WTC11 (cell line): ENCODE measurements at regions not wholly inside any gene's neighbourhood (a gene's known extent, or its start where the extent isn't known, plus 50 kb on each side); places are given as distances from the start of the nearest gene placed in this dataset.

ENCODE experiments used
- ATAC-seq: fragments of 200-7000 bp; cut with Tn5 transposase; 2 replicates; pipeline ENCODE4 v1.10.0; 2021; ENCODE audit warnings: mild to moderate bottlenecking, moderate library complexity
- CTCF ChIA-PET: fragments of 300-600 bp; sonication (Branson Sonifier 250); formaldehyde crosslinking; loops from one replicate; lab custom pipeline; 2021; ENCODE audit warnings: antibody characterized with exemption; lab: Charles Lee
- POLR2A ChIA-PET: fragments of 350-600 bp; sonication (Branson Sonifier 250); formaldehyde crosslinking; loops from one replicate; lab custom pipeline; 2021; ENCODE audit warnings: antibody characterized with exemption; lab: Charles Lee
- DNase-seq: peaks from one replicate; pipeline ENCODE4 v3.0.0; 2021; ENCODE audit warnings: low spot score
- H3K27ac Mint-ChIP-seq: 2 replicates; pipeline ENCODE4 v1.8.0; 2021; ENCODE audit warnings: mixed read lengths
- H3K27me3 Mint-ChIP-seq: 2 replicates; pipeline ENCODE4 v1.8.0; 2021; ENCODE audit warnings: low read depth, mild to moderate bottlenecking, moderate library complexity, mixed read lengths
- H3K36me3 Mint-ChIP-seq: 2 replicates; pipeline ENCODE4 v1.8.0; 2021; ENCODE audit warnings: mixed read lengths
- H3K4me1 Mint-ChIP-seq: 2 replicates; pipeline ENCODE4 v1.8.0; 2022; ENCODE audit warnings: mixed read lengths
- H3K4me3 Mint-ChIP-seq: 2 replicates; pipeline ENCODE4 v1.8.0; 2021; ENCODE audit warnings: mild to moderate bottlenecking, moderate library complexity, mixed read lengths
- H3K9me3 Mint-ChIP-seq: 2 replicates; pipeline ENCODE4 v1.8.0; 2021; ENCODE audit warnings: mixed read lengths
- AR ChIP-seq: fragments of 250-450 bp; sonication (Bioruptor Pico); IDR thresholded peaks from 2 replicates; pipeline ENCODE4 v1.9.0; 2021; ENCODE audit warnings: mild to moderate bottlenecking
- ARID4B ChIP-seq: sonication (generic); formaldehyde crosslinking; IDR thresholded peaks from 2 replicates; pipeline ENCODE4 v1.8.0; 2023; ENCODE audit warnings: missing genetic modification reagents, mild to moderate bottlenecking, borderline replicate concordance
- CTCF ChIP-seq: fragments of 200-600 bp; IDR thresholded peaks from 2 replicates; pipeline ENCODE4 v1.8.0; 2022; ENCODE audit warnings: antibody characterized with exemption
- E2F5 ChIP-seq: sonication (generic); formaldehyde crosslinking; IDR thresholded peaks from 2 replicates; pipeline ENCODE4 v1.8.1; 2022; ENCODE audit warnings: mild to moderate bottlenecking, moderate library complexity, missing genetic modification reagents
- HMGA2 ChIP-seq: fragments of 250-450 bp; sonication (Bioruptor Pico); IDR thresholded peaks from 2 replicates; pipeline ENCODE4 v1.4.0; 2021; ENCODE audit warnings: mild to moderate bottlenecking, moderate library complexity
- NR3C1 ChIP-seq: sonication (generic); formaldehyde crosslinking; conservative IDR thresholded peaks from 2 replicates; pipeline ENCODE4 v1.8.1; 2023; ENCODE audit warnings: low read depth, mild to moderate bottlenecking, missing genetic modification reagents
- PRRX2 ChIP-seq: fragments of 250-450 bp; sonication (Bioruptor Pico); IDR thresholded peaks from 2 replicates; pipeline ENCODE4 v1.8.0; 2021; ENCODE audit warnings: mild to moderate bottlenecking
- SMAD3 ChIP-seq: sonication (generic); formaldehyde crosslinking; IDR thresholded peaks from 2 replicates; pipeline ENCODE4 v1.8.0; 2022; ENCODE audit warnings: missing genetic modification reagents, mild to moderate bottlenecking, borderline replicate concordance
- ZBTB21 ChIP-seq: sonication (generic); formaldehyde crosslinking; IDR thresholded peaks from 2 replicates; pipeline ENCODE4 v1.8.1; 2023; ENCODE audit warnings: mild to moderate bottlenecking, missing genetic modification reagents, borderline replicate concordance
- ZNF121 ChIP-seq: sonication (generic); formaldehyde crosslinking; IDR thresholded peaks from 2 replicates; pipeline ENCODE4 v1.8.0; 2023; ENCODE audit warnings: missing genetic modification reagents
- ZNF138 ChIP-seq: sonication (generic); formaldehyde crosslinking; conservative IDR thresholded peaks from 2 replicates; pipeline ENCODE4 v1.8.1; 2022; ENCODE audit warnings: mild to moderate bottlenecking, moderate library complexity, missing genetic modification reagents
- ZNF512 ChIP-seq: sonication (generic); formaldehyde crosslinking; IDR thresholded peaks from 2 replicates; pipeline ENCODE4 v1.8.1; 2022; ENCODE audit warnings: missing genetic modification reagents, borderline replicate concordance
- ZSCAN18 ChIP-seq: fragments of 250-450 bp; sonication (Bioruptor Pico); IDR thresholded peaks from 2 replicates; pipeline ENCODE4 v2.1.2; 2022; ENCODE audit warnings: mild to moderate bottlenecking, moderate library complexity

GRCh38 chr17:33401249-33401648, 108.2 kb upstream of the ASIC2 start (continued):
- TF ChIP-seq ZNF512 (CRISPR knock-in tag) (no peak), ZSCAN18 (CRISPR knock-in tag) (no peak), SMAD3 (CRISPR knock-in tag) (no peak)

- H3K36me3 Mint-ChIP-seq: no peaks in the 10 kb centered on the region
- H3K4me1 Mint-ChIP-seq: peaks cover 6% of the 10 kb centered on the region
- H3K9me3 Mint-ChIP-seq: peaks cover 10% of the 10 kb centered on the region
- ATAC-seq: no peak
- no peak overlapping the region for H3K4me3 Mint-ChIP-seq
- TF ChIP-seq E2F5 (CRISPR knock-in tag): no peak
- TF ChIP-seq ZNF138: no peak
- TF ChIP-seq AR (CRISPR knock-in tag): no peak
- TF ChIP-seq HMGA2 (CRISPR knock-in tag): no peak
- TF ChIP-seq ZNF121: no peak
- TF ChIP-seq ZSCAN18 (CRISPR knock-in tag): no peak
- TF ChIP-seq, all 79 proteins: peak for 0
- DNase-seq: no peak
- H3K27ac Mint-ChIP-seq: no peak overlapping the region
- ChIA-PET CTCF (no interaction called here), POLR2A (no interaction called here)
- H3K27me3 Mint-ChIP-seq: peaks cover 11% of the 10 kb centered on the region
Measured at GRCh38 chr17:33403194-33403593, 110.1 kb upstream of the ASIC2 start.

- no peak overlapping the region for H3K4me3 Mint-ChIP-seq
- CTCF ChIA-PET: no interaction called here
- H3K4me1 Mint-ChIP-seq: peaks cover 6% of the 10 kb centered on the region
- H3K36me3 Mint-ChIP-seq: no peaks in the 10 kb centered on the region
- 0 out of 2 replicates have a peak, but pooled peaks cover 3% of the 10 kb centered on the region for H3K9me3 Mint-ChIP-seq
- DNase-seq (no peak), ATAC-seq (no peak)
- POLR2A ChIA-PET: no interaction called here
- no peak overlapping the region for H3K27ac Mint-ChIP-seq
- peaks cover 11% of the 10 kb centered on the region for H3K27me3 Mint-ChIP-seq
- TF ChIP-seq ARID4B (CRISPR knock-in tag): no peak
- TF ChIP-seq HMGA2 (CRISPR knock-in tag): no peak
- no peak for TF ChIP-seq NR3C1 (CRISPR knock-in tag)
- TF ChIP-seq AR (CRISPR knock-in tag): no peak
- TF ChIP-seq ZNF121: no peak
- no peak for TF ChIP-seq ZBTB21
- no peak for TF ChIP-seq PRRX2 (CRISPR knock-in tag)
- TF ChIP-seq CTCF: no peak
Measured at GRCh38 chr17:33404070-33404819, 111.2 kb upstream of the ASIC2 start.
